Testis (tissue), 2 donors: ENCODE measurements at regions not wholly inside any gene's neighbourhood (a gene's known extent, or its start where the extent isn't known, plus 50 kb on each side); places are given as distances from the start of the nearest gene placed in this dataset.
A peak's percentile ranks its signal among the peaks of the same experiment; 100 is the strongest.
"Not testable (repeated sequence)": the region's sequence is repeated elsewhere in the genome, so short reads cannot be mapped to it uniquely, and the experiment has no call there.

Source experiments
- DNase-seq: peaks from one replicate; pipeline ENCODE4 v3.0.0-alpha.2; 2019
- H3K27ac ChIP-seq, 2 donors: fragments of 200-600 bp; sonication (generic); one replicate each; pipeline ENCODE4 v1.5.1; 2019
- H3K27me3 ChIP-seq: fragments of 200-600 bp; sonication (generic); one replicate; pipeline ENCODE4 v1.5.1; 2019
- H3K36me3 ChIP-seq: fragments of 200-600 bp; sonication (generic); one replicate; pipeline ENCODE4 v1.5.1; 2017; ENCODE audit warnings: low read depth; ENCODE audit errors: missing control alignments
- H3K4me1 ChIP-seq: fragments of 200-600 bp; sonication (generic); one replicate; pipeline ENCODE4 v1.5.1; 2019
- H3K4me3 ChIP-seq, 2 donors: fragments of 200-600 bp; sonication (generic); one replicate each; pipeline ENCODE4 v1.5.1; 2017 to 2019
- H3K9me3 ChIP-seq: fragments of 200-600 bp; sonication (generic); one replicate; pipeline ENCODE4 v1.5.1; 2017
- CTCF ChIP-seq, 3 experiments: fragments of 450-650 bp in 2 of 3; fragments of 200-600 bp in 1 of 3; sonication (generic) in 1 of 3; IDR thresholded peaks; one replicate each; pipeline ENCODE4 v1.5.1; 2016 to 2019; ENCODE audit warnings: antibody characterized with exemption in 3 of 3, mild to moderate bottlenecking in 2 of 3, moderate library complexity in 1 of 3
- POLR2A ChIP-seq: fragments of 450-650 bp; IDR thresholded peaks from one replicate; pipeline ENCODE4 v1.6.1; 2017; ENCODE audit warnings: antibody characterized with exemption, mild to moderate bottlenecking, moderate library complexity
- WGBS, 2 donors: methylation state at CpG; one replicate each; pipeline ENCODE4 v1.1.5; 2018; 5-methylcytosine and 5-hydroxymethylcytosine counted together
- intact Hi-C: fragments of 100-400 bp; cut with DNase I; formaldehyde crosslinking; loops from one replicate; pipeline ENCODE4 v1.15.1; 2023; ENCODE audit warnings: low total_unique reads

GRCh38 chr1:199914546-199914945 lies 113.0 kb upstream of the NR5A2 start:
- no peaks in the 10 kb centered on the region for H3K36me3 ChIP-seq
- intact Hi-C loops = no loop called here
- WGBS, 2 donors = 62 to 67% methylated on average over 5 of the region's 5 CpGs
- no peaks in the 10 kb centered on the region for H3K9me3 ChIP-seq
- no peak overlapping the region for H3K27ac ChIP-seq
- no peak overlapping the region for H3K4me3 ChIP-seq
- H3K27me3 ChIP-seq = no peaks in the 10 kb centered on the region
- no peak for TF ChIP-seq CTCF (IDR thresholded peaks at IDR 0.05)
- no peak for TF ChIP-seq POLR2A
- no peaks in the 10 kb centered on the region for H3K4me1 ChIP-seq
- peak; percentile 65 for DNase-seq

GRCh38 chr1:199918196-199918769 lies 109.2 kb upstream of the NR5A2 start:
- intact Hi-C loops = no loop called here
- Histone ChIP-seq H3K27me3 (no peaks in the 10 kb centered on the region), H3K4me1 (no peaks in the 10 kb centered on the region), H3K9me3 (no peaks in the 10 kb centered on the region), H3K36me3 (no peaks in the 10 kb centered on the region), H3K4me3 (no peak overlapping the region), H3K27ac (no peak overlapping the region)
- no peak for TF ChIP-seq POLR2A
- TF ChIP-seq CTCF (IDR thresholded peaks at IDR 0.05) = no peak
- DNase-seq = no peak
- 34 to 51% methylated on average over 2 of the region's 2 CpGs for WGBS, 2 donors

- Histone ChIP-seq H3K27me3 (no peaks in the 10 kb centered on the region), H3K27ac (no peak overlapping the region), H3K4me1 (no peaks in the 10 kb centered on the region), H3K9me3 (no peaks in the 10 kb centered on the region), H3K36me3 (no peaks in the 10 kb centered on the region), H3K4me3 (no peak overlapping the region)
- intact Hi-C loops = no loop called here
- DNase-seq = no peak
- no peak for TF ChIP-seq POLR2A
- TF ChIP-seq CTCF (IDR thresholded peaks at IDR 0.05) = no peak
- WGBS, 2 donors = 91 to 93% methylated on average over 2 of the region's 2 CpGs
These were observed 106.9 kb upstream of the NR5A2 start for GRCh38 chr1:199920635-199921034.

GRCh38 chr1:199929556-199929955 lies 98.0 kb upstream of the NR5A2 start:
- 60 to 70% methylated on average over 3 of the region's 3 CpGs for WGBS, 2 donors
- H3K4me3 ChIP-seq = no peak overlapping the region
- no peaks in the 10 kb centered on the region for H3K36me3 ChIP-seq
- intact Hi-C loops = no loop called here
- H3K4me1 ChIP-seq = no peaks in the 10 kb centered on the region
- TF ChIP-seq CTCF (IDR thresholded peaks at IDR 0.05) = no peak
- TF ChIP-seq POLR2A = no peak
- no peak overlapping the region for H3K27ac ChIP-seq
- no peak for DNase-seq
- H3K9me3 ChIP-seq = no peaks in the 10 kb centered on the region
- no peaks in the 10 kb centered on the region for H3K27me3 ChIP-seq

- H3K9me3 ChIP-seq, DNase-seq, H3K4me1 ChIP-seq, H3K36me3 ChIP-seq, H3K27me3 ChIP-seq, H3K27ac ChIP-seq, intact Hi-C loops, H3K4me3 ChIP-seq: not testable (repeated sequence)
- 92 to 93% methylated on average over 5 of the region's 5 CpGs for WGBS, 2 donors
These were observed 97.4 kb upstream of the NR5A2 start for GRCh38 chr1:199930067-199930466.
